ENCODE measurements at regions not wholly inside any gene's neighbourhood (a gene's known extent, or its start where the extent isn't known, plus 50 kb on each side); places are given as distances from the start of the nearest gene placed in this dataset.

DNA sequence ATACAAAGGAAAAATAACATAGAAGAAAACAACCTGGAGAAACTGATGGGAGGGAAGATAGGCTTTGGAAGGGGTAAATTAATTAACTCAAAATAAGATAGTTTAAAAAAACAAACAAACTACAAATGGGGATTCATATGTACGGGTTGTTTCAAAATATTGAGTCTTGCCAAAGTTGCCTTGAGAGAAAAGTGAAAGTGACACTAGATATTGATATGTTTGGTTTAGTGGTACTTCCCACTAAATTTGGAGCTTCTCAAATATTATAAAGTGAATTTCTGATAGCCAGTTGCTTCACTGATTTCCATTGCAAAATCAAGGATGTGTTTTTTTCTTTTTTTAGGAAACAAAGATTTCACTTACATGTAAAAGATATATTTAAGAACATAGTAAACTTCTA, 149.5 kb upstream of the RUNX1 start:
- Histone ChIP-seq H3K4me1 (ENCODE audit: control insufficient read depth, insufficient read depth, low read length) (no peaks in the 10 kb centered on the region), H3K27me3 (ENCODE audit: control insufficient read depth, insufficient read depth, low read length) (no peaks in the 10 kb centered on the region), H3K4me3 (ENCODE audit: low read depth in 2 of 2, low read length in 2 of 2) (no peak overlapping the region), H3K9me3 (ENCODE audit: control insufficient read depth, insufficient read depth, low read depth, low read length) (no peaks in the 10 kb centered on the region), H3K27ac (ENCODE audit: low read length) (no peak overlapping the region), H3K36me3 (ENCODE audit: control insufficient read depth, insufficient read depth, low read length) (no peaks in the 10 kb centered on the region)
- in situ Hi-C loops (cut with HindIII; ENCODE audit: low pct_unique_long_range_greater_than_20kb, low sequenced_read_pairs): no loop called here
- no peak for ATAC-seq
- no TSS peak for BruUV-seq (replicated peaks)
- TF ChIP-seq, protein P1, sequence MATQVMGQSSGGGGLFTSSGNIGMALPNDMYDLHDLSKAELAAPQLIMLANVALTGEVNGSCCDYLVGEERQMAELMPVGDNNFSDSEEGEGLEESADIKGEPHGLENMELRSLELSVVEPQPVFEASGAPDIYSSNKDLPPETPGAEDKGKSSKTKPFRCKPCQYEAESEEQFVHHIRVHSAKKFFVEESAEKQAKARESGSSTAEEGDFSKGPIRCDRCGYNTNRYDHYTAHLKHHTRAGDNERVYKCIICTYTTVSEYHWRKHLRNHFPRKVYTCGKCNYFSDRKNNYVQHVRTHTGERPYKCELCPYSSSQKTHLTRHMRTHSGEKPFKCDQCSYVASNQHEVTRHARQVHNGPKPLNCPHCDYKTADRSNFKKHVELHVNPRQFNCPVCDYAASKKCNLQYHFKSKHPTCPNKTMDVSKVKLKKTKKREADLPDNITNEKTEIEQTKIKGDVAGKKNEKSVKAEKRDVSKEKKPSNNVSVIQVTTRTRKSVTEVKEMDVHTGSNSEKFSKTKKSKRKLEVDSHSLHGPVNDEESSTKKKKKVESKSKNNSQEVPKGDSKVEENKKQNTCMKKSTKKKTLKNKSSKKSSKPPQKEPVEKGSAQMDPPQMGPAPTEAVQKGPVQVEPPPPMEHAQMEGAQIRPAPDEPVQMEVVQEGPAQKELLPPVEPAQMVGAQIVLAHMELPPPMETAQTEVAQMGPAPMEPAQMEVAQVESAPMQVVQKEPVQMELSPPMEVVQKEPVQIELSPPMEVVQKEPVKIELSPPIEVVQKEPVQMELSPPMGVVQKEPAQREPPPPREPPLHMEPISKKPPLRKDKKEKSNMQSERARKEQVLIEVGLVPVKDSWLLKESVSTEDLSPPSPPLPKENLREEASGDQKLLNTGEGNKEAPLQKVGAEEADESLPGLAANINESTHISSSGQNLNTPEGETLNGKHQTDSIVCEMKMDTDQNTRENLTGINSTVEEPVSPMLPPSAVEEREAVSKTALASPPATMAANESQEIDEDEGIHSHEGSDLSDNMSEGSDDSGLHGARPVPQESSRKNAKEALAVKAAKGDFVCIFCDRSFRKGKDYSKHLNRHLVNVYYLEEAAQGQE (IDR thresholded peaks at IDR 0.05; ENCODE audit: insufficient read depth in 1 of 2, low read depth in 2 of 2, low read length in 1 of 2): no peak
- TF ChIP-seq SIN3A (IDR thresholded peaks at IDR 0.05; ENCODE audit: borderline replicate concordance, insufficient read depth, low read depth, low read length) (no peak), POLR2AphosphoS5 (IDR thresholded peaks at IDR 0.05; ENCODE audit: low read depth, low read length) (no peak), TCF7L2 (IDR thresholded peaks at IDR 0.05; ENCODE audit: low read depth, low read length) (no peak)
- TF ChIP-seq, protein P2, sequence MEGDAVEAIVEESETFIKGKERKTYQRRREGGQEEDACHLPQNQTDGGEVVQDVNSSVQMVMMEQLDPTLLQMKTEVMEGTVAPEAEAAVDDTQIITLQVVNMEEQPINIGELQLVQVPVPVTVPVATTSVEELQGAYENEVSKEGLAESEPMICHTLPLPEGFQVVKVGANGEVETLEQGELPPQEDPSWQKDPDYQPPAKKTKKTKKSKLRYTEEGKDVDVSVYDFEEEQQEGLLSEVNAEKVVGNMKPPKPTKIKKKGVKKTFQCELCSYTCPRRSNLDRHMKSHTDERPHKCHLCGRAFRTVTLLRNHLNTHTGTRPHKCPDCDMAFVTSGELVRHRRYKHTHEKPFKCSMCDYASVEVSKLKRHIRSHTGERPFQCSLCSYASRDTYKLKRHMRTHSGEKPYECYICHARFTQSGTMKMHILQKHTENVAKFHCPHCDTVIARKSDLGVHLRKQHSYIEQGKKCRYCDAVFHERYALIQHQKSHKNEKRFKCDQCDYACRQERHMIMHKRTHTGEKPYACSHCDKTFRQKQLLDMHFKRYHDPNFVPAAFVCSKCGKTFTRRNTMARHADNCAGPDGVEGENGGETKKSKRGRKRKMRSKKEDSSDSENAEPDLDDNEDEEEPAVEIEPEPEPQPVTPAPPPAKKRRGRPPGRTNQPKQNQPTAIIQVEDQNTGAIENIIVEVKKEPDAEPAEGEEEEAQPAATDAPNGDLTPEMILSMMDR (IDR thresholded peaks at IDR 0.05): no peak
- no peak for DNase-seq (ENCODE audit: low read depth, low spot score)
- intact Hi-C loops (cut with micrococcal nuclease; ENCODE audit: unreplicated experiment): no loop called here
- POLR2A ChIA-PET: interaction anchor here (0.7 kb wide), 1 partner anchor 59 kb away, joined by 4 read pairs; no protein-coding TSS in a partner anchor
- CTCF ChIA-PET: no interaction called here

DNA sequence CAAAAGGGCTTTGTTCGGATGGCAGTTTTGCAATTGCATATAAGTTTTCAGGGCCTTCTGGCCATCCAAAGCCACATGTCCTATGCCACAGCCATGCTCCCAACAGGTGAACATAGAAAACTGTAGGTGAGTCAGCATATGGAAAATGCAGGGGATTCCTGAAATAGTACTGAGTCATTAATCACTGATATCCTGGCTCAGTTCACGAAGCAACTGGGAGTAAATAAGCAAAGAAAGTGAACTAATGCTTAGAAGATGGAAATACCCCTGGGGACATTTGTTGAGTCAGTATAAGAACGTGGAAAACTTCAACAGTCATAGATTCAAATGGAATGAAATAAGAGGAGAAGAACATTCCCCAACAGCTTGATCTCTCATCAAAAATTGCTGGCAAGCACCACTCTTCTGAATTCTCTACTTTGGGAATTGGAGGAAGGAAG, 148.9 kb upstream of the RUNX1 start:
- no peak overlapping the region for H3K4me3 ChIP-seq (ENCODE audit: low read depth in 2 of 2, low read length in 2 of 2)
- no peaks in the 10 kb centered on the region for H3K9me3 ChIP-seq (ENCODE audit: control insufficient read depth, insufficient read depth, low read depth, low read length)
- H3K27me3 ChIP-seq (ENCODE audit: control insufficient read depth, insufficient read depth, low read length): no peaks in the 10 kb centered on the region
- CTCF ChIA-PET: no interaction called here
- intact Hi-C loops (cut with micrococcal nuclease; ENCODE audit: unreplicated experiment): no loop called here
- H3K27ac ChIP-seq (ENCODE audit: low read length): 0 out of 2 replicates have a peak overlapping the region, but pooled peaks have one; percentile 44
- no peak for TF ChIP-seq SIN3A (IDR thresholded peaks at IDR 0.05; ENCODE audit: borderline replicate concordance, insufficient read depth, low read depth, low read length)
- TF ChIP-seq TCF7L2 (IDR thresholded peaks at IDR 0.05; ENCODE audit: low read depth, low read length): no peak
- TF ChIP-seq, protein P1 (IDR thresholded peaks at IDR 0.05; ENCODE audit: insufficient read depth in 1 of 2, low read depth in 2 of 2, low read length in 1 of 2): no peak
- TF ChIP-seq, protein P2 (IDR thresholded peaks at IDR 0.05): no peak
- no peak for TF ChIP-seq POLR2AphosphoS5 (IDR thresholded peaks at IDR 0.05; ENCODE audit: low read depth, low read length)
- H3K36me3 ChIP-seq (ENCODE audit: control insufficient read depth, insufficient read depth, low read length): no peaks in the 10 kb centered on the region
- DNase-seq (ENCODE audit: low read depth, low spot score) (peak; percentile 47), ATAC-seq (peak; percentile 84)
- POLR2A ChIA-PET: no interaction called here
- in situ Hi-C loops (cut with HindIII; ENCODE audit: low pct_unique_long_range_greater_than_20kb, low sequenced_read_pairs): no loop called here
- BruUV-seq (replicated peaks): no TSS peak
- no peaks in the 10 kb centered on the region for H3K4me1 ChIP-seq (ENCODE audit: control insufficient read depth, insufficient read depth, low read length)
